Heart left ventricle (tissue), 16 donors: ENCODE measurements at regions not wholly inside any gene's neighbourhood (a gene's known extent, or its start where the extent isn't known, plus 50 kb on each side); places are given as distances from the start of the nearest gene placed in this dataset.

Experiments
- ATAC-seq, 4 donors: fragments of 200-7000 bp; cut with Tn5 transposase; one replicate each; pipeline ENCODE4 v1.9.1; 2020 to 2022; ENCODE audit warnings: moderate library complexity in 4 of 4, mild to moderate bottlenecking in 3 of 4, moderate number of reproducible peaks in 1 of 4
- DNase-seq, 5 donors: peaks; one replicate each; pipeline ENCODE4 v3.0.0-alpha.2; 2020
- H3K27ac ChIP-seq, 12 donors: fragments of 200-600 bp; sonication (generic) in 4 of 12; one replicate each; pipeline versions ENCODE4 v1.5.0 to v1.8.0; 2016 to 2022; ENCODE audit warnings: mild to moderate bottlenecking in 2 of 12
- H3K27me3 ChIP-seq, 9 donors: fragments of 200-600 bp; sonication (generic) in 2 of 9; one replicate each; pipeline versions ENCODE4 v1.5.1 to v1.8.0; 2016 to 2022; ENCODE audit warnings: mild to moderate bottlenecking in 3 of 9
- H3K36me3 ChIP-seq, 9 donors: fragments of 200-600 bp; sonication (generic) in 2 of 9; one replicate each; pipeline versions ENCODE4 v1.5.0 to v1.8.0; 2018 to 2022; ENCODE audit warnings: mild to moderate bottlenecking in 2 of 9
- H3K4me1 ChIP-seq, 12 donors: fragments of 200-600 bp; sonication (generic) in 4 of 12; one replicate each; pipeline versions ENCODE4 v1.5.0 to v1.8.0; 2016 to 2022; ENCODE audit warnings: mild to moderate bottlenecking in 3 of 12
- H3K4me3 ChIP-seq, 12 donors: fragments of 200-600 bp; sonication (generic) in 4 of 12; one replicate each; pipeline versions ENCODE4 v1.5.0 to v1.8.0; 2017 to 2022; ENCODE audit warnings: mild to moderate bottlenecking in 9 of 12, moderate library complexity in 4 of 12
- H3K9me3 ChIP-seq, 12 donors: fragments of 200-600 bp; sonication (generic) in 4 of 12; one replicate each; pipeline versions ENCODE4 v1.5.0 to v1.8.0; 2016 to 2022; ENCODE audit warnings: mild to moderate bottlenecking in 1 of 12
- CTCF ChIP-seq, 12 donors: fragments of 200-600 bp; sonication (generic) in 4 of 12; IDR thresholded peaks; one replicate each; pipeline versions ENCODE4 v1.5.0 to v1.8.0; 2018 to 2022; ENCODE audit warnings: antibody characterized with exemption in 12 of 12, mild to moderate bottlenecking in 5 of 12
- POLR2A ChIP-seq, 2 donors: fragments of 450-650 bp; IDR thresholded peaks; one replicate each; pipeline ENCODE4 v1.6.1; 2017; ENCODE audit warnings: antibody characterized with exemption in 2 of 2, mild to moderate bottlenecking in 2 of 2, moderate library complexity in 2 of 2
- WGBS, 4 donors: extraction: QIAGEN DNeasy Blood & Tissue Kit in 2 of 4; methylation state at CpG; one replicate each; pipeline versions ENCODE4 v1.1.5 to v1.1.7; 2013 to 2018; 5-methylcytosine and 5-hydroxymethylcytosine counted together
- intact Hi-C, 10 donors: fragments of 100-400 bp; cut with DNase I; formaldehyde crosslinking; loops; one replicate each; pipeline versions ENCODE4 v1.11.1 to v1.14.2; 2022
- donor health status: ischemic (EF 13 %, LVEDD 7.1; RV severe dilation, severe dysfunction).
- donor health status: healthy with polysubstance abuse.
- donor health status: DM: no; HTN: yes; CAD: no.
- donor health status: DM: no; HTN: no; CAD: no.
- donor health status: ischemic (EF 25% LVEDD 6.9; RV normal size, moderate dysfunction).
- donor health status: ischemic (EF 25% LVEDD 5.7; RV mildly dilated, moderate dysfunction).
- donor health status: healthy.
- donor health status: DM: yes; HTN: yes; CAD: no.
- donor health status: ischemic (EF 35%, LVEDD 5.7; RV mildly dilated, moderate dysfunction).
- donor health status: nonischemic (EF 11% LVEDD 7.7; RV severe dilation, severe dysfunction).
- donor health status: DM: yes; HTN: yes; CAD: no.
- donor health status: PGD.
- donor health status: ischemic (EF 29% LVEDD 5.4; RV normal size, mild dysfunction).
- donor health status: nonischemic (EF 23%, LVEDD 6.1; RV moderate dilation, normal function).

GRCh38 chr18:71666481-71666880 is 877.7 kb downstream of the CBLN2 start:
- H3K4me1 ChIP-seq = no peaks in the 10 kb centered on the region
- no peak overlapping the region for H3K27ac ChIP-seq
- no peaks in the 10 kb centered on the region for H3K36me3 ChIP-seq
- H3K9me3 ChIP-seq = peaks cover 0 to 4% (median 0%) of the 10 kb centered on the region in 12 donors
- H3K4me3 ChIP-seq = no peak overlapping the region
- no peak for TF ChIP-seq CTCF (IDR thresholded peaks at IDR 0.05)
- TF ChIP-seq POLR2A (IDR thresholded peaks at IDR 0.05) = no peak
- 80 to 94% (median 89%) methylated on average over 2 of the region's 2 CpGs for WGBS, 4 donors
- ATAC-seq (no peak), DNase-seq (no peak)
- no peaks in the 10 kb centered on the region for H3K27me3 ChIP-seq
- intact Hi-C loops = no loop called here

DNA sequence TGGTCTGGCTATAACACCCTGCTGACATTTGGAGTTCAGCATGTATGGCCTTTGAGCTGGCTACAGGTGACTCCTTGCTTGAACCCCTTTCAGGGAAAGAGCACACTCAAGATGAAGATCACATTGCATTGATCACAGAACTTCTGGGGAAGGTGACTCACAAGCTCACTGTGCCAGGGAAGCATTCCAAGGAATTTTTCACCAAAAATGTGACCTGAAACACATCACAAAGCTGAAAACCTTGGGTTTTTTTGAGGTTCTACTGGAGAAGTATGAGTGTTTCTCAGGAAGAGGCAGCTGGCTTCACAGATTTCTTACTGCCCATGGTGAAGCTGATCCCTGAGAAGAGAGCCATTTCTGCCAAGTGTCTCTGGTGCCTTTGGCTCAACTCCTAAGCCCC is 879.0 kb downstream of the CBLN2 start:
- Histone ChIP-seq H3K36me3 (no peaks in the 10 kb centered on the region), H3K9me3 (peaks cover 0 to 4% (median 0%) of the 10 kb centered on the region in 12 donors), H3K4me3 (no peak overlapping the region), H3K27ac (no peak overlapping the region), H3K4me1 (no peaks in the 10 kb centered on the region), H3K27me3 (no peaks in the 10 kb centered on the region)
- ATAC-seq (no peak), DNase-seq (no peak)
- TF ChIP-seq CTCF (IDR thresholded peaks at IDR 0.05) = no peak
- TF ChIP-seq POLR2A (IDR thresholded peaks at IDR 0.05) = no peak
- intact Hi-C loops = no loop called here

- no peaks in the 10 kb centered on the region for H3K27me3 ChIP-seq
- TF ChIP-seq CTCF (IDR thresholded peaks at IDR 0.05) = no peak
- TF ChIP-seq POLR2A (IDR thresholded peaks at IDR 0.05) = no peak
- no peak for ATAC-seq
- intact Hi-C loops = no loop called here
- H3K9me3 ChIP-seq = peaks cover 0 to 3% (median 0%) of the 10 kb centered on the region in 12 donors
- no peak for DNase-seq
- 93 to 95% (median 94%) methylated on average over 12 of the region's 12 CpGs for WGBS, 4 donors
- no peak overlapping the region for H3K27ac ChIP-seq
- no peaks in the 10 kb centered on the region for H3K36me3 ChIP-seq
- no peaks in the 10 kb centered on the region for H3K4me1 ChIP-seq
- no peak overlapping the region for H3K4me3 ChIP-seq
These were observed 900.3 kb downstream of the CBLN2 start for GRCh38 chr18:71643822-71644221.

DNA sequence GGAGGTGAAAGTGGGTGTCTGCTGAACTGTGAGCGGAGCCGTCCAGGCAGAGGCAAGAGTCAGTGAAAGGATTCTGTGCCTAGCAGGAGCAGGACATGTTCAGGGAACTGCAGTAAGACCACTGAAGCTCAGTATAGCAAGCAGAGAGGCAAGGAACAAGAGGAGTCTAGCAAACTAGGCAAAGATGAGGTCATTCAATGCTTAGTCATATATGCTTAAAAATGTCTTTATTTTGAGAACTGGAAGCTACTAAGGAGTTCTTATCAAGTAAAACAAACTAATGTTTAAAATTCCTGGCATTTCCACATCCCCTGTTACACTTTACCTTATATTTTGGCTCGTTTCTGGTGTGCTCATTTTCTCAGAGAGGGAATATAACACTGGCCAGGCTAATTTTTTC is 913.4 kb downstream of the CBLN2 start:
- WGBS, 4 donors = 64 to 74% (median 69%) methylated on average over 3 of the region's 3 CpGs
- TF ChIP-seq CTCF (IDR thresholded peaks at IDR 0.05) (no peak), POLR2A (IDR thresholded peaks at IDR 0.05) (no peak)
- Histone ChIP-seq H3K4me3 (no peak overlapping the region), H3K4me1 (no peaks in the 10 kb centered on the region), H3K36me3 (no peaks in the 10 kb centered on the region), H3K9me3 (peaks cover 0 to 5% (median 0%) of the 10 kb centered on the region in 12 donors), H3K27ac (no peak overlapping the region), H3K27me3 (no peaks in the 10 kb centered on the region)
- ATAC-seq = no peak
- intact Hi-C loops = no loop called here
- no peak for DNase-seq
